Heart left ventricle (tissue), 13 donors: ENCODE measurements at regions not wholly inside any gene's neighbourhood (a gene's known extent, or its start where the extent isn't known, plus 50 kb on each side); places are given as distances from the start of the nearest gene placed in this dataset.

ENCODE experiments used
- CTCF ChIP-seq, 12 donors: fragments of 200-600 bp; sonication (generic) in 4 of 12; IDR thresholded peaks; one replicate each; pipeline versions ENCODE4 v1.5.0 to v1.8.0; 2018 to 2022; ENCODE audit warnings: antibody characterized with exemption in 12 of 12, mild to moderate bottlenecking in 5 of 12
- POLR2A ChIP-seq, 2 donors: fragments of 450-650 bp; IDR thresholded peaks; one replicate each; pipeline ENCODE4 v1.6.1; 2017; ENCODE audit warnings: antibody characterized with exemption in 2 of 2, mild to moderate bottlenecking in 2 of 2, moderate library complexity in 2 of 2
- donor health status: ischemic (EF 13 %, LVEDD 7.1; RV severe dilation, severe dysfunction).
- donor health status: DM: no; HTN: yes; CAD: no.
- donor health status: DM: no; HTN: no; CAD: no.
- donor health status: ischemic (EF 25% LVEDD 6.9; RV normal size, moderate dysfunction).
- donor health status: ischemic (EF 25% LVEDD 5.7; RV mildly dilated, moderate dysfunction).
- donor health status: ischemic (EF 35%, LVEDD 5.7; RV mildly dilated, moderate dysfunction).
- donor health status: nonischemic (EF 11% LVEDD 7.7; RV severe dilation, severe dysfunction).
- donor health status: DM: yes; HTN: yes; CAD: no.
- donor health status: PGD.
- donor health status: ischemic (EF 29% LVEDD 5.4; RV normal size, mild dysfunction).
- donor health status: nonischemic (EF 23%, LVEDD 6.1; RV moderate dilation, normal function).

GRCh38 chr1:96016219-96016618 lies 705.4 kb upstream of the PTBP2 start:
- TF ChIP-seq CTCF (IDR thresholded peaks at IDR 0.05): no peak
- TF ChIP-seq POLR2A (IDR thresholded peaks at IDR 0.05): no peak
